OCI-LY7 (cell line): ENCODE measurements at regions not wholly inside any gene's neighbourhood (a gene's known extent, or its start where the extent isn't known, plus 50 kb on each side); places are given as distances from the start of the nearest gene placed in this dataset.

Source experiments
- BruUV-seq: library from RNA; stranded (reverse); fragments of 400-500 nt; replicated peaks from 2 replicates; lab custom pipeline; 2021; lab: Mats Ljungman, UMichigan
- CTCF ChIA-PET: fragments of 300-600 bp; sonication (Branson Sonifier 250); formaldehyde crosslinking; loops from one replicate; lab custom pipeline; 2022; ENCODE audit warnings: antibody characterized with exemption; ENCODE audit not compliant: unreplicated experiment; lab: Charles Lee
- POLR2A ChIA-PET: fragments of 300-600 bp; sonication (Branson Sonifier 250); formaldehyde crosslinking; loops from one replicate; lab custom pipeline; 2022; ENCODE audit warnings: antibody characterized with exemption; lab: Charles Lee
- DNase-seq: peaks from one replicate; pipeline ENCODE4 v3.0.0-alpha.2; 2015; ENCODE audit warnings: low spot score
- H2AFZ ChIP-seq: fragments of 200-600 bp; sonication (generic), shearing (Covaris generic); 2 replicates; pipeline ENCODE4 v1.6.1; 2014; ENCODE audit warnings: mild to moderate bottlenecking, antibody characterized with exemption, low read length, moderate library complexity
- H3K27ac ChIP-seq: fragments of 200-600 bp; sonication (generic); 2 replicates; pipeline ENCODE4 v1.5.1; 2014; ENCODE audit warnings: mixed run types, low read depth, mild to moderate bottlenecking, moderate library complexity, low read length, inconsistent platforms; ENCODE audit not compliant: poor library complexity, severe bottlenecking
- H3K36me3 ChIP-seq: fragments of 200-600 bp; sonication (generic); 2 replicates; pipeline ENCODE4 v1.6.1; 2014; ENCODE audit warnings: mild to moderate bottlenecking, antibody characterized with exemption, low read length, moderate library complexity, mixed read lengths; ENCODE audit not compliant: insufficient read depth
- H3K4me1 ChIP-seq: fragments of 200-600 bp; sonication (generic); 2 replicates; pipeline ENCODE4 v1.5.1; 2014; ENCODE audit warnings: mild to moderate bottlenecking, low read length; ENCODE audit not compliant: insufficient read depth, poor library complexity, severe bottlenecking
- H3K4me2 ChIP-seq: fragments of 200-600 bp; sonication (generic); 2 replicates; pipeline ENCODE4 v1.6.1; 2014; ENCODE audit warnings: mild to moderate bottlenecking, low read length
- H3K4me3 ChIP-seq: fragments of 200-600 bp; sonication (generic); 2 replicates; pipeline ENCODE4 v1.5.1; 2014; ENCODE audit warnings: mild to moderate bottlenecking, low read depth, low read length; ENCODE audit not compliant: poor library complexity, severe bottlenecking
- H3K79me2 ChIP-seq: fragments of 200-600 bp; sonication (generic); 2 replicates; pipeline ENCODE4 v1.6.1; 2016; ENCODE audit warnings: low read depth, mild to moderate bottlenecking, low read length, moderate library complexity, mixed read lengths; ENCODE audit not compliant: insufficient read depth
- H3K9me2 ChIP-seq: fragments of 200-600 bp; sonication (generic); 2 replicates; pipeline ENCODE4 v1.6.1; 2016; ENCODE audit warnings: mild to moderate bottlenecking, low read length, mixed read lengths; ENCODE audit not compliant: insufficient read depth
- H3K9me3 ChIP-seq: fragments of 200-600 bp; sonication (generic); 2 replicates; pipeline ENCODE4 v1.6.1; 2014; ENCODE audit warnings: mild to moderate bottlenecking, mixed run types, low read length, mixed read lengths
- H4K20me1 ChIP-seq: fragments of 200-600 bp; sonication (generic); 2 replicates; pipeline ENCODE4 v1.6.1; 2014; ENCODE audit warnings: mild to moderate bottlenecking, antibody characterized with exemption, low read length, moderate library complexity, mixed read lengths; ENCODE audit not compliant: insufficient read depth
- CTCF ChIP-seq: fragments of 200-600 bp; sonication (generic); conservative IDR thresholded peaks from 2 replicates; pipeline ENCODE4 v1.5.1; 2014; ENCODE audit warnings: mild to moderate bottlenecking, antibody characterized with exemption, low read length, moderate library complexity, mixed read lengths
- EZH2phosphoT487 ChIP-seq: fragments of 200-600 bp; sonication (generic); IDR thresholded peaks from 2 replicates; pipeline ENCODE4 v1.6.1; 2018; ENCODE audit warnings: low read depth, borderline replicate concordance, mild to moderate bottlenecking, mixed run types, antibody characterized with exemption, low read length, moderate library complexity, mixed read lengths
- intact Hi-C: fragments of 100-400 bp; cut with micrococcal nuclease; formaldehyde crosslinking; loops from one replicate; pipeline ENCODE4 v1.10.0; 2022; ENCODE audit not compliant: unreplicated experiment

GRCh38 chr12:116400636-116401372, 123.3 kb upstream of the MED13L start:
- H3K9me3 ChIP-seq, result peaks cover 8% of the 10 kb centered on the region
- intact Hi-C loops, result no loop called here
- POLR2A ChIA-PET, result no interaction called here

GRCh38 chr12:116401565-116401964, 124.1 kb upstream of the MED13L start:
- H3K36me3 ChIP-seq, result no peaks in the 10 kb centered on the region
- intact Hi-C loops, result no loop called here
- ChIA-PET CTCF (no interaction called here), POLR2A (no interaction called here)
- H3K79me2 ChIP-seq, result no peaks in the 10 kb centered on the region
- H2AFZ ChIP-seq, result no peak overlapping the region
- no peaks in the 10 kb centered on the region for H4K20me1 ChIP-seq
- peaks cover 8% of the 10 kb centered on the region for H3K9me3 ChIP-seq
- BruUV-seq, result no TSS peak
- TF ChIP-seq EZH2phosphoT487 (no peak), CTCF (no peak)
- H3K4me1 ChIP-seq, result no peaks in the 10 kb centered on the region
- no peak for DNase-seq
- no peaks in the 10 kb centered on the region for H3K9me2 ChIP-seq
- no peak overlapping the region for H3K27ac ChIP-seq
- no peak overlapping the region for H3K4me3 ChIP-seq
- no peak overlapping the region for H3K4me2 ChIP-seq

More at GRCh38 chr12:116400636-116401372, 123.3 kb upstream of the MED13L start:
- no TSS peak for BruUV-seq
- Histone ChIP-seq H3K4me1 (no peaks in the 10 kb centered on the region), H3K36me3 (no peaks in the 10 kb centered on the region), H3K4me2 (no peak overlapping the region), H4K20me1 (no peaks in the 10 kb centered on the region), H3K79me2 (no peaks in the 10 kb centered on the region), H3K9me2 (no peaks in the 10 kb centered on the region), H2AFZ (no peak overlapping the region), H3K4me3 (no peak overlapping the region), H3K27ac (no peak overlapping the region)
- no peak for TF ChIP-seq CTCF
- TF ChIP-seq EZH2phosphoT487, result no peak
- no peak for DNase-seq
- CTCF ChIA-PET, result no interaction called here
